Fibroblast of peridontal ligament (primary cell): ENCODE measurements at regions not wholly inside any gene's neighbourhood (a gene's known extent, or its start where the extent isn't known, plus 50 kb on each side); places are given as distances from the start of the nearest gene placed in this dataset.

Experiments
- DNase-seq: peaks from one replicate; pipeline ENCODE4 v3.0.0-alpha.2; 2010; ENCODE audit errors: extremely low read depth

DNA sequence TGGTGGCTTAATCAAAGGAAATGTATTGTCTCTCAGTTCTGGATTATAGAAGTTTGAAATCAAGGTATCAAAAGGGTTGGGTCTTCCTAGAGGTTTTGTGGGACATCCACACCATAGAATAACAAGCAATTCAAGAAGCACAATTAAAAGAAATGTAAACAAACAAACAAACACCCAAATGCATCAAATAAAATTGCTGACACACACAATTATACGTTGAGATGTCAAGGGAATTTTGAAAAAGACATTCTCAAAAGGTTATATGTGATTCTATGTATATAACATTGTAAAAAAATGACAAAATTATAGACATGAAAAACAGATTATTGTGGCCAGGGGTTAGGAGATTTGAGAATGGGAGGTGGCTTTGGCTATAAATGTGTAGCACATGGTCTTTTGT lies 250.7 kb upstream of the AGA start:
- no peak for DNase-seq

DNA sequence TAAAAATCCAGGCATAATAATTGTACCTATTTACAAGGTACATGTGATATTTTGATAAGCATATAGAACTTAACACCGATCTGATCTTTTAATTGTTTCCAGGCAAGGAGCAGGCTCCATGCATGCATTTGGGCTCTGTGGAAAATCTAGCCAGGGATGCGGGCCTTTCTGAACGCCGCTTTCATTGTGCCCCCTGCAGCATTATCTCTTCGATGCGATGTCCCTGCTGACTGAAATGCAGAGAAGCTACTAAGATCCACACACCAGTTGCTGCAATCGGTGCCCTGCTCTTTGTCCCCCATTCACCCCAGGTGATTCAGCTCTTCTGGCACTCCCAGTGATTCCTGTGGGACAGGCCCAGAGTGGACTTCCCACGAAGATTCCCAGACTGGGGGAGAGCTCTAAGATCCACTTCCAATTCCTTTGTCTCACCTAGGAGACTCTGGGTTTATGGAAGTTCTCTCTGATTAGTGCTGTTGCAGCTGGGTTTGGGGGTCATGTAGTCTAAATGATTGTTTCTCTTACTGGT lies 254.3 kb upstream of the AGA start:
- DNase-seq = no peak

DNA sequence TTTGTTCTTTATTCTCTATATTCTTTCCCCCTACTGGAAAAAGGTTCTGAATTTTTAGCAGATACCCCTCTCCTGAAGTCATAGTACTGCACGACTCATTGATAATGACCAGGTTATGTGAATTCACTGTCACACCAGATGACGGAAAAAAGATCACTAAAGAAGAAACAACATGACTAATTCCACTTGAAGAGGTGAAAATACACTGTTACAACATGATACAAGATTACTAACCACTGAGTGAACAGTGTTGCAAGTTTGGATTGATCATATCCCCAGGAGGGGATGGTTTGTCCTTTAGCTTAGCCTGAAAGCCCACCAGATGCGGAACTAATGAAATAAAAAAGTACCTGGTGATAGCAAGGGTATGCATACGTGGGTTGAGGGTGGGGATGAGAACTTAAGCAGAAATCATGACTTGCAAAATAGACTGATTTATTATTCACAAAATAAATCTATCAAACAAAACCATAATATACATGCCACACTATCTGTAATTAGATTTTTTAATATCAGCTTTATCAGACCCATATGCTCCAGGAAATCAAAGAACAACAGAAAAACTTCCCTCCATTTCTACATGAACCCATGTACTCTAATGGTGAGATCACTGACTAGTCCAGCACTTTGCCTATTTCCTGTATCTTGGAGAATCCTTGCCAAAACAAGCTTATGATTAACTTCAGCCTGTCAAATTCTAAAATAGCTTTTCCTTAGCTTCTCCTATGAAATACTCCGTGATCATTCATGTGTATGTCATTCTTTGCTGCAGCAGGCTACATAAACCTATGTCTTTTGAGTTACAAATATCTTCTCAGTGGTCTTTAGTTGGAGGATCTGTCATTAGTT lies 257.4 kb upstream of the AGA start:
- DNase-seq = peak; percentile 51

DNA sequence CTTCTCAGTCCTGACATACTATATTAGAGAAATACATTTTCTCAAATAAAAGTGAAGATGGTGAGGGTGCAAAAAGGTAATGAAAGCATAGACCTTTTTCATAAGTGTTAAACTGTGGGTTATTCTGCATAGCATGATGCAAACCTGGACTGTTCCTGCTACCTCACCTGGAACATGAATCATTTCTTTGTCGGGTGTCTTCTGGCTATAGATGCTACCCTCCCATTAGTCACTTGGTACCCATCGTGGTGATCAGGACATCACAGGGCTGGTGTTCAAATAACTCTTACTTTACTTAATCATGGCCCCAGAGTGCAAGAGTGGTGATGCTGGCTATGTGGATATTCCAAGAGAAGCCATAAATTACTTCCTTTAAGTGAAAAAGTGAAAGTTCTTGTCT lies 264.7 kb upstream of the AGA start:
- no peak for DNase-seq

DNA sequence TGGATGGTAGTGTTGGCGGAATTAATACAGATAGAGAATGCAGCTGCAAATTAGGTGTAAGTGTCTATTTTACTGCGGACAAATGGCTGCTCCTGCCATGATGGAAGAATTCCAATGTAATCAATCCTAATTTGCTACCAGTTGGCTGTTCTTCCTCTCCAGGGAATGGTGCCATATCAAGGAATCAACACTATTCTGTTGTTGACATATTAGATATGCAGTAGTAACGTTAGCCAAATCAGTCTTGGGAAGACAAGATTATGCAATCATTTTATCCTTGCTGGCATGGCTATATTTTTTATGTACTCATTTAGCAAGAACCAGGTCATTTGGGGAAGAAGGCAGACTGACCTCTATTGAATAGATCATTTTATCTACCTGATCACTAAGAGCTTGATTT lies 271.2 kb upstream of the AGA start:
- no peak for DNase-seq

DNA sequence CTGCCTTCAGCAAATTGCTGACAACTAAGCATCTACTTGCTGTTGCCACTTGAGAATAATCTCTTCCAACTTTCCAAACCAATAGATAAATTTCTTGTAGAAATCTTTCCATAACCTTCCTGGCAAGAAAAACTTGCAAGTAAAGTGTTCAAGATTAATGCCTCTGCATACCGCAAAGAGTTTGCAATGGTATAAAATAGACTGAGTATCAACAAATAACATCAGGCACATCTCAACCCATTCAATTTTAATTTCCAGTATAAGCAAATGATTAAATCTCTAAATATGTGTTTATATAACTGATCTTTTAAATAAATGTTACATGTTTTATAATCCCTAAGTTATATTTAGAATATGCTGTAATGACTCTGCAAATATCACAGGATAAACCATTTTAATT lies 275.2 kb upstream of the AGA start:
- no peak for DNase-seq

DNA sequence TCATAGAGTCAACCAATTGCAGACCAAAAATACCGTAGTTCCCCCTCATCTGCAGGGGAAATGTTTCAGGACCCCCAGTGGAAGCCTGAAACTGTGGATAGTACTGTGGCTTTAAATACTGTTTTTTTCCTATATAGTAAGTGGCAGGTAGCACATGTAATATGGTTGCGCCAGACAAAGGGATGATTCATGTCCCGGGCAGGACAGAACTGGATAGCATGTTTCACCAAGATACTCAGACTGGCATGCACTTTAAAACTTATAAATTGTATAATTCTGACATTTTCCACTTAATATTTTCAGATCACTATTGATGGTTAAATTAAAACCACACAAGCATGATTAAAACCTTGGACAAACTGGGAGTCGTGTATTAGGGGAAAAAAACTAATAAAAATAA lies 276.3 kb upstream of the AGA start:
- DNase-seq = no peak

DNA sequence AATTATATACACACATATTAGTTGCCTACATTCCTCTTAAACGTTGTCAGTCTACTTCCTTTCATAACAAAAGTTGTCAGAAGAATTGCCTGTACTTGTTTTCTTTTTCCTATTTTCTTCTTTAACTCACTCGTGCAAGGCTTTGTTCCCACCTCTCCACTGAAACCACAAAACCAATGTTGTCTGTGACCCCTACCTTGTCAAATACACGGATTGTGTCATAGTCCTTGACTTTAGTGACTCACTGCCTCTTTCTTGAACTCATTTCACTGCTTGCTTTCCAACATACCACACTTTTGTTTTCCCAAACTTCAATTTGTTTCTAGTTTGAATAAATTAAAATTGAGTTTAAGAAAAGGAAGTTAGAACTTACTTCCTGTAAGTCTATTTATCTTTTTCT lies 283.9 kb upstream of the AGA start:
- DNase-seq = no peak

DNA sequence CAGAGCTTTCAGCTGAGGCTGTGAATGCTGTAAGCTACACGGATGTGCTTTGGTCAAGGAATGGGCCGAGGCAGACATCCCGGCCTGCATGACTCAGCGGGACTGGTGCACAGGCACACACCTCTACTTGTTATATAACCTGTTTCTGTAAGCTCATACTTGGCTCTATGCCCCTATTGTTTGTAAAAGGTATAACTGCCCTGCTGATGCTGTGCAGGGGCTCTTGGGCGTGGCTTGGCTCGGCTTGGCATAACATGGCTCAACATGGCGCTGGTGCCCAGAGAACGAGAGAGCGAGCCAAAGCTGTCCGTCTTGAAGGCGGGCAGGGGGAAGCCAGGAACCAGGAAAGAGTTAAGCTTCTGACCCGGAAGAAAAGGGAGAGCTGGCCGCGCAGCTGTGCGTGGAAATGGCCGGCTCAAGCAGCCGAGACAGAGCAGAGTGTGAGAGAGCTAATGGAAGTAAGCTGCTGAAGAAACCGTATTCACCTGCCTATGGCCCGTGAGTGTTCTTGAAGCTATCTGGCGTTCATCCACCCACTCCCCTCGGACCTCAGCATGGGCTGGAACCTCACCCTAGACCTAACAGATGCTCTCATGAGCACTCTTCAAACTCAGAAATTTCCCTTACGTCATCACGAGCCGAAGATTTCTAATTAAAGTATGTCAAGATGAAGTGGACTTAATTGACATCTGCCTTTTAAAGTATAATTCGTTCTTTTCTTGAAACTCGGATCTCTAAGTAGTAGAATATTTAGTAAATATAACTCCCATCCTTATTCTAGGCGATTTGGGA lies 286.3 kb upstream of the AGA start:
- DNase-seq = no peak

DNA sequence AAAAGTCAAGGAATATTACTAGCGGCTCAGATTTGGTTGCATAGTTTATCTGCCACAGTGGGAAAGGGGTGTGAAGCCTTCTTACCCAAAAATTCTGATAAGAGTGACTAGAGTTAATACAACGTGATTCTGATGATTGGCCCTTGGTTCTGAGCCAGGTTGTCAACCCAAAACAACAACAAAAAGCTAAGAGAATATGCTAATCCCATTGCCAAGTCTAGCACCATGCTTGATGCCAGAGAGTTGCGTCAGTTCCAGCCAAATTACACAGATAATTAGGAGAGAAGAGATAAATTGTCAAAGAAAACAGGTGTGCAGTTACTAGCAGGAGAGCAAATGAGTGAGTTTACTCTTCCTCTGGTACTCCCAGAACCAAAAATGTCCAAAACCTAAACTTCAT lies 287.4 kb upstream of the AGA start:
- DNase-seq = no peak

DNA sequence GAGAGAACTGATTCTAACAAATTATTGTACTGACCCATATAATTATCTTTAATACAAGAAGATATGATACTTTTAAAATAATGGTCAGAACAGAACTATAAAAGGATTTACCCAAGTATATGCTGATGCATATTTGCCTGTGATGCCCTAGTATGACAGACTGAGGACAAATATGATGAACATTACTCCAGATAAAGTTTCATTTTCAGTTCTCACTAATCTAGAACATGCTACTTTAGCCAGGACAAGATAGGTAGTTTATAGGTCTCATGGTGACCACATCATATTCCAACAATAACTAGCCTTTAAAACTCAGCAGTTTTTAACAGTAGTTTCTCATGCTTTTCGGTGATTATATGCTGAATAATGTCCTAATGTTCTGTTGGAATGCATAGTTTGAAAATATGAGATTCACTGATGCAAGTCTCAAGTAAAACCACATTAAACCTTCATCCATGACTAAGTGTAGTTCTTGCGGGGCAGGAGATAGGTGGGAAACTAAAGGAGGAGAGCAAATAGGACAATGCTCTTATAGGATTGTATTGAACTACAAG lies 295.2 kb upstream of the AGA start:
- peak; percentile 6 for DNase-seq

DNA sequence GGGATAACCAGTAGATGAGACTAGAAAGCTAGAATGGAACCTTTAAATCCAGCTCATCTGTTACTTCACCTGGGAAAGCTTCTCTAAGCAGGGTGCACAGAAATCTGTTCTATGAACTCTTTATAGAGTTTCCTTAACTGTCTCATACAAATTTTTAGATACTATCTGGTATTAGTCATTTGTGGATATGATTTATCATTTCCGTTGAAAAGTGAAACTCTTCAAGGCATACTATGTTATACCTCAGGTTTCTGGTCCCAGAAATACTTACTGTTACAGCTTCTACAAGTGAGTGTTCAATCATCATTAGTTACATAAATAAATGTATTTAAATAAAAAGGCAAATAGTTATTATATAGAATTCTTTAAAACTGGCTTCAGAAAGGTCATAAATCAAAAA lies 298.3 kb upstream of the AGA start:
- no peak for DNase-seq

DNA sequence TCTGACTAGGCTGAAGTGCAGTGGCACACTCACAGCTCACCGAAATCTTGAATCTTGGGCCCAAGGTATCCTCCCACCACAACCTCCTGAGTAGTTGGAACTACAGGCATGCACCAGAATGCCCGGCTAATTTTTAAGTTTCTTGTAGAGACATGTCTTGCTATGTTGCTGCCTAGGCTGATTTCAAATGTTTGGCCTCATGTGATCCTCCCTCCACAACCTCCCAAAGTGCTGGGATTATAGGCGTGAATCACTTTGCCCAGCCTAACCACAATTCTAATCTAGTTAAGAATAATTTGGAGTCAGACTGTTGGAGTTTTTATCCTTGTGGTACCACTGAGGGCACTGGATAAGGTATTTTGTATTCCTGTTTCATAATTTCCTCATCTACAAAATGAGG lies 317.5 kb upstream of the AGA start:
- DNase-seq = no peak

DNA sequence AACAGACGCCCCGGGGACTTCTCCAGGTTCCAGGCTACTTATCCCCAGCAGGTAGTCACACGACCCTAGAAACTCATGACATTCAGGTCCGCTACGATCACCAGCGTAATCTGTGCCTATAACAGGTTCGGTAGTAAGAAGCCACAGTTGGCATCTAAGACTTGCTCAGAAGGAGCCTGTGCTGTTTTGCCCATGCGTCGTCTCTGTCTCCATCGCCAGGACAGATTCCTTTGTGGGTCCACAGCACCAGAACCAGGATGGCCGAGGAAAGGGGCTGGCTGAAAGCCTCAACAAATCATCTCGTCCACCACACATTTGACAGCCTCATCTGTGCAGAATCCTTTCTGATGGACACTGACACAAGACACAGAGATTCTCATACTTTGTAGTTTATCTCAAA lies 319.5 kb upstream of the AGA start:
- no peak for DNase-seq

DNA sequence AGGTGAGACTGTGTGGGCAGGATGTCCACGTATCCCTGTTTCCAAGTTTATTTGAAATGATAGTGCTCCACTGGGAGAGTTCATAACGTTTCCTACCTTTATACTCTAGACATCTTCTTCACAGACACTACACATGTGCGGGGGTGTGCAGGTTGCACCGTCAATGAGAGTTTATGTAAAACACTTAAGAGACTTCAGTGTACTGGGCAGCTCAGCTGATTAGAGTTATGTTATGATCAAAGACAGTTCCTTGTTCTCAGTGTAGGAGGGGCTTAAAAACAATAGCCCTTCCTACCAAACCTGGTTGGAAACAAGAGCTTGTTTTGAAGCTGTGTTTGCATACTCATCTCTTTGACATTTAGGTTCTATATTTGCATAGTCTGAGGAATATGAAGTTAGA lies 326.9 kb upstream of the AGA start:
- DNase-seq = no peak

DNA sequence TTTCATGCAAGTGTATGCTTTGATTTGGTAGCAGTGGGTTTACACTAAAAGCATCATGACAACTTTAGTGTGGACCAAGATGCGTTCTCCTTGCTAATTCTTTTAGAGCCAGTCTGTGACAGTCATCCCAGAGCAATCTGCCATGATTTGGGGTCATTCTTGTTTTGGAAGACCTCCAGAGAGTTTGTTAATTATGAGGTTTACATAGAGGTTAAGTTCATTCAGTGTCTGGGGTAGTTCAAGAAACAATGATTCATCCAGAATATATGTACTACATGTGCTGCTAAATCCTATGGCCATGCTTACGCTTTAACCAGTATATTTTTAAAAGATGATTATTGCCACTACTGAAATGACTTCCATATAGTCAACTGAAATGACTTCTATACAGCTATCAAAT lies 328.5 kb upstream of the AGA start:
- no peak for DNase-seq

DNA sequence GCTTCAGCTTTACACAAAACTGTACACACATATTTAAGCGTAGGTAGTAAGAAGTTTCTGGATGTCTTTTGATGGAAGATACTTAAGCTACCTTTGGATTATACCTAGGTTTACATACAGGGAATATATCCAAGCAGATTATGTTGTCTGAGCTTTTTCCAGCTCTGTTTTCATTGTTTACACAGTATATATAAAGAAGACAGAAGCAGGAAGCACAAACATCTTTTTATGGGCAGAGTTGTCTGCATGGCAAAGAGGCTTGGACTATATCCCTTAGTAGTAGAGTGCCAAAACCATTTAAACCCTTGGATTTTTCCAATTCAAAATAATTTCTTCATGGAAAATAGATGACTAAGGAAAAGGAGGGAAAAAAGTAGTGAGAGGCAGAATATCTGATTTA lies 329.4 kb upstream of the AGA start:
- DNase-seq = no peak

DNA sequence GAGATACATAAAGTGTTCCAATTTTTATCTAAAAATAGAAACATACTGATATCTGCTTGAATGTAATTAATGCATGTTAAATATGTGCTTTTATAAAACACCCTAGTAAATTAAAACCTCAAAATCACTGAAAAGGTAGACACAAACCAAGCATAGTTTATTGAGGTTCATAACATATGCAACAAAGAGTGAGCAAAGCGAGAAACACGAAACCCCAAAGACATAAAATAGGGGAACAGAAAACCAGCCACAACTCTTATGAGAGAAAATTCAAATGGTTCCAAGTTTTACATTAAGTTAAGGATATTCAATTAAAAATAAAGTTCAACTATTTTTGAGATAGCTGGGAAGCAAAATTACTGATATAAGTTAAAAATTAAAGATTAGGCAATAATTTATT lies 336.4 kb upstream of the AGA start:
- DNase-seq = no peak

DNA sequence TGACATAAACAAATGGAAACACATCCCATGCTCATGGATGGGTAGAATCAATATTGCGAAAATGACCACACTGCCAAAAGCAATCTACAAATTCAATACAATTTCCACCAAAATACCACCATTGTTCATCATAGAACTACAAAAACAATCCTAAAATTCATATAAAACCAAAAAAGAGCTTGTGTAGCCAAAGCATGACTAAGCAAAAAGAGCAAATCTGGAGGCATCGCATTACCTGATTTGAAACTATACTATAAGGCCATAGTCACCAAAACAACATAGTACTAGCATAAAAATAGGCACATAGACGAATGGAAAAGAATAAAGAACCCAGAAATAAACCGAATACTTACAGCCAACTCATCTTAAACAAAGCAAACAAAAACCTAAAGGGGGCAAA lies 342.8 kb upstream of the AGA start:
- DNase-seq = no peak

DNA sequence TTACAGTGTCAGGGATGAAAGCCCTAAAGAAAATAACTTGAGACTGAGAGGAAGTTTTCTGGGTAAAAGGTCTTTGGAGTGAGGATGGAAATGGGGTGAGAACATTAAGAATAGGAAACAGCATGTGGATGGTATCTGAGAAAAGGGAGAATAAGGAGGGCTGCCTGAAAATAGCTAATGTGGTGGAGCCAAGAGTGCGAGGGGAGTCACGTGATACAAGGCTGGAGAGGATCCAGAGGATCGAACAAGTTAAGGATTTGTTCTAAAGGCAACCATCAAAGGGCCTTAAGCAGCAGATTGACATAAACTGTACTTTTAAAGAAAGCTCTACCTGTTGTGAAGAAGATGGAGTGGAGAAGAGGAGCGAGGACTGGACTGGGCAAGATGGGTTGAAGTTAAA lies 347.4 kb upstream of the AGA start:
- DNase-seq = no peak

DNA sequence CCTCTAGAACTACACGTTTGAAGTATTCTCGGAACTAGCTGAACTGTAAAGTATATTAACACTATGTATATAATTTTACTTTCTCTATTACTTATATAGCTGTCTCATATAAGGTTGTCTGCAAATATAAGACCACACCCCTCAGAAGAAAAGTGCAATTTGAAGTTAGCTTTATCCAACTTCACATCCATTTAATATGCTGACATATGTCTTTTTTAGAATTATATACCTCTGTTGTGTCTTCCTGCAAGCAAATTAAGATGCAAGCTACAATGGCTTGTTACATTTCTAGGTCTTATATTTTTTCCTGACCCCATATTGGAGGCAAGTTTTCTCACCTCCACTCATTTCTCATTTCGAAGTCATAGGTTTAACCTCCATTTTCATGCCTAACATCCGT lies 349.0 kb upstream of the AGA start:
- DNase-seq = no peak

DNA sequence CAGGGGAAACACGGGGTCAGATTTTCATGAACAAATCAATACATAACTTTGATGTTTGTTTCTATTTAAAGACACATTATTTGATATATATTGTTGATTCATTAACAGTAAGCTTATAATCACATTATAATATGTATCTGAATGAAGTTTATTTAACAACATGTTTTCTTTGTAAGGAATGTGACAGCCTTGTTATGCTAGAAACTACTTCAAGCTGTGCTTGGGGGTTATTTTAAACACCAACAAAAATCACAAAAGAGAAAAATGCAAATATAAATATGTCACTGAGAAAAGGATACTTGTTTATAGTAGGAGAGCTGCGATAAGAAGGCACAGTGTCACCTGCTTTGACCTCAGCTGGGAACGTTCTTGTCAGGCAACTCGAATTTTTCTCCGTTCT lies 354.6 kb upstream of the AGA start:
- DNase-seq = no peak

DNA sequence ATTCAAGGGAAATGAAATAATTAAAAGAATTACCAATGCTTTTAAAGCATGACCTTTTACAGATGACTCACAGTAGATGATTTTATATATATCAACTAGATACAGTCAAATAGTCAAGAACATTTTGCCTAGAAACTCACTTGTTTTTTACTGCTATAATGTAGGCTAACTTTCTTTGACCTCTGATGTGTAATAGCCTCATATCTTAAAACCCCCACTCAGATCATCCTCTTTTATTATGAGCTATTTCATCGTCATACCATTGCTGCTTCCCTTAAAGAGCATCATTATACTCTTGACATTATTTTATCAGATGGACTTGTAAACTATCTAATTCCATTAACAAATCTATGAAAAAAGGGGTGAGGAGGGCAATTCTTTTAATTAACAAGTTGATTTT lies 355.9 kb upstream of the AGA start:
- DNase-seq = no peak
